ENCODE measurements at regions not wholly inside any gene's neighbourhood (a gene's known extent, or its start where the extent isn't known, plus 50 kb on each side); places are given as distances from the start of the nearest gene placed in this dataset.

GRCh38 chr6:84546427-84546914 is 217.9 kb downstream of the TBX18 start:
- no peak overlapping the region for H3K4me3 ChIP-seq (ENCODE audit: low read depth, low read length)
- no peak for TF ChIP-seq CTCF (IDR thresholded peaks at IDR 0.05; ENCODE audit: low read depth, low read length, missing control alignments)
- DNase-seq (ENCODE audit: low read depth): no peak

GRCh38 chr6:84539122-84539856 is 225.1 kb downstream of the TBX18 start:
- DNase-seq (ENCODE audit: low read depth): no peak
- H3K4me3 ChIP-seq (ENCODE audit: low read depth, low read length): no peak overlapping the region
- no peak for TF ChIP-seq CTCF (IDR thresholded peaks at IDR 0.05; ENCODE audit: low read depth, low read length, missing control alignments)

GRCh38 chr6:84536885-84537638 is 227.3 kb downstream of the TBX18 start:
- no peak for DNase-seq (ENCODE audit: low read depth)
- no peak overlapping the region for H3K4me3 ChIP-seq (ENCODE audit: low read depth, low read length)
- TF ChIP-seq CTCF (IDR thresholded peaks at IDR 0.05; ENCODE audit: low read depth, low read length, missing control alignments): no peak

DNA sequence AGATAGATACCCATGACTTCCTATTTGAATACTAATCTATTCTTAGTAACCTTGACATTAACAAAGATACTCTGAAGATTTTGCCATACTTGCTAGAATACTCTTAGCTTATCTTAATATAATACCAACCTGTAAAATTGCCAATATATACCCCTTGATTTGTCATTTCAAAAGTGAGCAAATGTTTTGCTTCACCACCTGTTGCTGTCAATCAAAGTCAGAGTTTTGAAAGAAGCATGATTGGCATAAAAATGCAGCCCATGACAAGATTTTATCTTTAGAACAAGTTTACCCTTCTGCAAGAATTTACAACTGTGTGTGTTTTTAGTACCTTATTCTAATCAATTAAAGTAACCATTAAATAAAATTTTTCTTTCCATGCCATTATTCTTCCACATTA is 236.2 kb downstream of the TBX18 start:
- H3K4me3 ChIP-seq (ENCODE audit: low read depth, low read length): no peak overlapping the region
- TF ChIP-seq CTCF (IDR thresholded peaks at IDR 0.05; ENCODE audit: low read depth, low read length, missing control alignments): no peak
- no peak for DNase-seq (ENCODE audit: low read depth)

- H3K4me3 ChIP-seq (ENCODE audit: low read depth, low read length): no peak overlapping the region
- no peak for TF ChIP-seq CTCF (IDR thresholded peaks at IDR 0.05; ENCODE audit: low read depth, low read length, missing control alignments)
- no peak for DNase-seq (ENCODE audit: low read depth)
Observed at GRCh38 chr6:84526631-84527030, 237.8 kb downstream of the TBX18 start.

GRCh38 chr6:84525907-84526306 is 238.5 kb downstream of the TBX18 start:
- no peak for TF ChIP-seq CTCF (IDR thresholded peaks at IDR 0.05; ENCODE audit: low read depth, low read length, missing control alignments)
- H3K4me3 ChIP-seq (ENCODE audit: low read depth, low read length): no peak overlapping the region

More at GRCh38 chr6:84525907-84526306, 238.5 kb downstream of the TBX18 start:
- DNase-seq (ENCODE audit: low read depth): no peak

All from GM12864 (cell line).